Epithelial cell of esophagus (primary cell): ENCODE measurements at regions not wholly inside any gene's neighbourhood (a gene's known extent, or its start where the extent isn't known, plus 50 kb on each side); places are given as distances from the start of the nearest gene placed in this dataset.

Experiments used
- DNase-seq: peaks from one replicate; pipeline ENCODE4 v3.0.0; 2010; ENCODE audit warnings: low read depth
- H3K4me3 ChIP-seq: 2 replicates; pipeline ENCODE4 v1.5.1; 2011; ENCODE audit warnings: mild to moderate bottlenecking, low read length, control low read depth
- CTCF ChIP-seq: IDR thresholded peaks from 2 replicates; pipeline ENCODE4 v1.5.1; 2011; ENCODE audit warnings: low read depth, mild to moderate bottlenecking, low read length, control low read depth, inconsistent platforms; ENCODE audit not compliant: insufficient read depth; ENCODE audit errors: missing control alignments

GRCh38 chr14:86091811-86092210 lies 561.9 kb downstream of the FLRT2 start:
- H3K4me3 ChIP-seq: no peak overlapping the region
- TF ChIP-seq CTCF: no peak
- DNase-seq: peak; percentile 20

GRCh38 chr14:86088156-86088555 lies 558.2 kb downstream of the FLRT2 start:
- DNase-seq: no peak

DNA sequence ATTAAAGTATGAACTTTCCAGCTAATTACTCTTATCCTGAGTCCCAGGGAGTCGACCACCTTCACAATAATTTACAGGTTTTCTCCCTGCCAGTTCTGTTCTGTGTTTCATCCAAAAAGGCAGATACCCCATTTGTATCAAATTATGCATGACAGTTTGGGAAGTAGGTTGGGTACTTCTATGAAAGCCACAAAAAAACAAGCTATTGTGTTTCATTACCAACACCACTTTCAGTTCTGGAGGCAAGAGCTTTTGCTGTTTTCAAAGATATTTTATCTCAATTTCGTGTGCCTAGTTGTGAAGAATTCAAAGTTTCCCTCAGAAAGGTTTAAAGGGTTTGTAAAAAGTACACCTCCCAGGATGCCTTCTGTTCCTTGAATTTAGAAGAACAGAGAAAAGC lies 557.4 kb downstream of the FLRT2 start:
- no peak for DNase-seq
- no peak overlapping the region for H3K4me3 ChIP-seq
- TF ChIP-seq CTCF: no peak

More at GRCh38 chr14:86088156-86088555, 558.2 kb downstream of the FLRT2 start:
- H3K4me3 ChIP-seq: no peak overlapping the region
- TF ChIP-seq CTCF: no peak

DNA sequence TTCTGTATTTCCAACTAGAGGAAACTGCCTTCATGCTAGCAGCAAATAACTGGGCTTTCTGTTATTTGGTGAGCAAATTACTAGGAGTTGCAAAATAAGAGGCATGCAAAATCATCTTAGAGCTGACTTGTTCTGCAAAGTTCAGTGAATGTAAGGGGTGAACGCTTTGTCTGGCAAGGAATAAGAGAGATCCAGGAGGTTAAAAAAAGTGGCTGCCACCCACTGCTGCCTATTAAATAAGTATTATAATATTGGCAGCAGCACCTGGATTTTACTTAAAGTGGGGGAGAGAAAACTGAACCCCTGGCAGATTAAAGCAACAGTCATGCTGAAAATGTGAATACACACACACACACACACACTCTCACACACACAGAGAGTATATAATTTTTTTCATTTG lies 557.0 kb downstream of the FLRT2 start:
- DNase-seq: no peak
- TF ChIP-seq CTCF: no peak
- H3K4me3 ChIP-seq: no peak overlapping the region

DNA sequence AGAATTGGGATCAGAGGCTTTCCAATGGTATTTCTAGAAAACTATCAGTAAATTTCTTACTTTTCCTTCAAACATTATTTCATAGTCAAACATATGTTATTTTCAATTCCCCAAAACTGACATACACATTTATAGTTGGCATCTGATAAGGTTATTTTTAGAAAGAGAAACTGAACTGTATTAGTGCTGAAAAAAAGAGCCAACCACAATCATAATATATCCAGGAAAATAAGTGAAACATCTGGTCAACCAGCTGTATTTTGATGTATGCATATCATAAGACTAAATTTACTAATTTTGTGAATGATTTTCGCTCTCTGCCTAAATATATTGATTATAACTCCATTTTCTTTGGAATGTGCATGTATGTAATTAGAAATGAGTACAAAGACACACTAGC lies 554.2 kb downstream of the FLRT2 start:
- TF ChIP-seq CTCF: no peak
- H3K4me3 ChIP-seq: no peak overlapping the region
- DNase-seq: no peak

GRCh38 chr14:86083616-86084015 lies 553.7 kb downstream of the FLRT2 start:
- TF ChIP-seq CTCF: no peak
- no peak for DNase-seq
- H3K4me3 ChIP-seq: no peak overlapping the region

DNA sequence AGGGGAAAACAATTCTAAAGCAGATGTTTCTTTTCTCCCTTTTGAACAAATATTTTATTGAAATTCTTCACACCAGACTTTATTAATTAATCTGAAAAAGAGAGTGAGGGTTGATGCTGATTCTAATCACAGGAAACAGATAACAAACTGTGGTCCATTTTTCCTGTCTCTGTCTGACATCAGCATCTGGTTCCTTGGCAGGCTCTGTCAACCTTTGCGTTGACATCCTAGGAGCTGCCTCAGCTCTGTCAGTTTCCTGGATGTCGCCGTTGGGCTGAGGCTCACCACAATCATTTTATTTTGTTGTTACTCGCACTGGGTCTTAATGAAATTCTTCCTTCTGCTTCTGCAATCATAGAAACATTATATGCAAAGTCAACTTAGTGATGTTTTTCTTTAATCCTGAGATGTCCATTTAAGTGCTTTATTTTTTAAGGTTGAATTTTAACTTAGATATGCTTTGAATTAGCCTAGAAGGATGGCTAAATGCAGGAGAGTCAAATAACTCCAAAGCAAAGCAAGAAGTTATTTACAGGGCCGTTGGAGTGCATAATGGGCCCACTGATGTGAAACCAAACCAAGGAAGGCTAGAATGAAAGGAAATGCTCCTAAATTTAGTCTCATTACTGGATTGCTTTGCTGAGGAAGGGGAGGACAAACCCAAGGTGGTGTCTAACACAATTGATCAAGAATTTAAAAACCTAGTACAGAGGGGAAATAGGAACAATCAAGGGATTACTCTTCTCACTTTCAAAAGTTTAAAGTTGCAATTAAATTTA lies 542.4 kb downstream of the FLRT2 start:
- DNase-seq: no peak
- no peak for TF ChIP-seq CTCF
- H3K4me3 ChIP-seq: no peak overlapping the region
